Heart left ventricle (tissue), 16 donors: ENCODE measurements at regions not wholly inside any gene's neighbourhood (a gene's known extent, or its start where the extent isn't known, plus 50 kb on each side); places are given as distances from the start of the nearest gene placed in this dataset.
"Not testable (repeated sequence)": the region's sequence is repeated elsewhere in the genome, so short reads cannot be mapped to it uniquely, and the experiment has no call there.

ENCODE experiments used
- ATAC-seq, 4 donors: fragments of 200-7000 bp; cut with Tn5 transposase; one replicate each; pipeline ENCODE4 v1.9.1; 2020 to 2022; ENCODE audit warnings: moderate library complexity in 4 of 4, mild to moderate bottlenecking in 3 of 4, moderate number of reproducible peaks in 1 of 4
- DNase-seq, 5 donors: peaks; one replicate each; pipeline ENCODE4 v3.0.0-alpha.2; 2020
- H3K27ac ChIP-seq, 12 donors: fragments of 200-600 bp; sonication (generic) in 4 of 12; one replicate each; pipeline versions ENCODE4 v1.5.0 to v1.8.0; 2016 to 2022; ENCODE audit warnings: mild to moderate bottlenecking in 2 of 12
- H3K27me3 ChIP-seq, 9 donors: fragments of 200-600 bp; sonication (generic) in 2 of 9; one replicate each; pipeline versions ENCODE4 v1.5.1 to v1.8.0; 2016 to 2022; ENCODE audit warnings: mild to moderate bottlenecking in 3 of 9
- H3K36me3 ChIP-seq, 9 donors: fragments of 200-600 bp; sonication (generic) in 2 of 9; one replicate each; pipeline versions ENCODE4 v1.5.0 to v1.8.0; 2018 to 2022; ENCODE audit warnings: mild to moderate bottlenecking in 2 of 9
- H3K4me1 ChIP-seq, 12 donors: fragments of 200-600 bp; sonication (generic) in 4 of 12; one replicate each; pipeline versions ENCODE4 v1.5.0 to v1.8.0; 2016 to 2022; ENCODE audit warnings: mild to moderate bottlenecking in 3 of 12
- H3K4me3 ChIP-seq, 12 donors: fragments of 200-600 bp; sonication (generic) in 4 of 12; one replicate each; pipeline versions ENCODE4 v1.5.0 to v1.8.0; 2017 to 2022; ENCODE audit warnings: mild to moderate bottlenecking in 9 of 12, moderate library complexity in 4 of 12
- H3K9me3 ChIP-seq, 12 donors: fragments of 200-600 bp; sonication (generic) in 4 of 12; one replicate each; pipeline versions ENCODE4 v1.5.0 to v1.8.0; 2016 to 2022; ENCODE audit warnings: mild to moderate bottlenecking in 1 of 12
- POLR2A ChIP-seq, 2 donors: fragments of 450-650 bp; IDR thresholded peaks; one replicate each; pipeline ENCODE4 v1.6.1; 2017; ENCODE audit warnings: antibody characterized with exemption in 2 of 2, mild to moderate bottlenecking in 2 of 2, moderate library complexity in 2 of 2
- WGBS, 4 donors: extraction: QIAGEN DNeasy Blood & Tissue Kit in 2 of 4; methylation state at CpG; one replicate each; pipeline versions ENCODE4 v1.1.5 to v1.1.7; 2013 to 2018; 5-methylcytosine and 5-hydroxymethylcytosine counted together
- intact Hi-C, 10 donors: fragments of 100-400 bp; cut with DNase I; formaldehyde crosslinking; loops; one replicate each; pipeline versions ENCODE4 v1.11.1 to v1.14.2; 2022
- TF ChIP-seq, protein P1 (sequence below), 12 donors: fragments of 200-600 bp; sonication (generic) in 4 of 12; IDR thresholded peaks; one replicate each; pipeline versions ENCODE4 v1.5.0 to v1.8.0; 2018 to 2022; ENCODE audit warnings: antibody characterized with exemption in 12 of 12, mild to moderate bottlenecking in 5 of 12
- donor health status: ischemic (EF 13 %, LVEDD 7.1; RV severe dilation, severe dysfunction).
- donor health status: healthy with polysubstance abuse.
- donor health status: DM: no; HTN: yes; CAD: no.
- donor health status: DM: no; HTN: no; CAD: no.
- donor health status: ischemic (EF 25% LVEDD 6.9; RV normal size, moderate dysfunction).
- donor health status: ischemic (EF 25% LVEDD 5.7; RV mildly dilated, moderate dysfunction).
- donor health status: healthy.
- donor health status: DM: yes; HTN: yes; CAD: no.
- donor health status: ischemic (EF 35%, LVEDD 5.7; RV mildly dilated, moderate dysfunction).
- donor health status: nonischemic (EF 11% LVEDD 7.7; RV severe dilation, severe dysfunction).
- donor health status: DM: yes; HTN: yes; CAD: no.
- donor health status: PGD.
- donor health status: ischemic (EF 29% LVEDD 5.4; RV normal size, mild dysfunction).
- donor health status: nonischemic (EF 23%, LVEDD 6.1; RV moderate dilation, normal function).

DNA sequence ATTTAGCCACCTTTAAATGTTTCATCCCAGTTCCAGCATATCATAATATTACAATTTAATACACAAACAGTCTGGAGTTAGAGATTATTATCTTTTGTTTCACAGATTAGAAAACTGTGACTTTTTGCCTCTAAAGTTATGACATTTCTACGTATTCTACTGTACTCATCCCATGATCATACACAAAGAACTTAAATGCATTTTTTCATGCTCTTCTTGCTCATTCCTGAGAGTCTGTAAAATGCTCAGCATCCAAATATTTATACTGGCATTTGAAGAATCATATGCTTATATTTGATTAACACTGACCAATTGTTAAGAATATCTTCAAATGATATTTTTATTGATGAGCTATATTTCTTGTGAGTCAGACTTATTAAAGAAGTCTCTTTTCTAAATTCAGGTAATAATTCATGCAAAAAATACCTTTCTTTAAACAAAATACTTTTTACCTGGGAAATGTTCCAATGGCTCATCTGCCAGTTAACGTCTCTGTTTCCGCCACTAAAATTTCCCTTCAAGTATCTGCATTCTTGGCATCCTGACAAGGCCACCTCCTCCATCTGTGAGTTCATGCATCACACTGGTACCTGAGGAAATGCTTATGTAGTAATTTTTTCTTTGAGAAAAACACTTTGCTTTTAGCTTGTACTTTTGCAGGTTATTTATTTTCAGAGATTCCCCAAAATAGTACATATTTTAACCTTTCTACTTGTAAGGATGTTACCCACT, 139.6 kb upstream of the RASA1 start:
- peaks cover 0 to under 1% (median 0%) of the 10 kb centered on the region in 12 donors for H3K4me1 ChIP-seq
- WGBS, 4 donors = 56 to 64% (median 63%) methylated on average over 3 of the region's 3 CpGs
- intact Hi-C loops = no loop called here
- no peak for DNase-seq
- no peak for ATAC-seq
- no peak overlapping the region for H3K4me3 ChIP-seq
- no peaks in the 10 kb centered on the region for H3K27me3 ChIP-seq
- H3K36me3 ChIP-seq = no peaks in the 10 kb centered on the region
- H3K9me3 ChIP-seq = no peaks in the 10 kb centered on the region
- TF ChIP-seq POLR2A (IDR thresholded peaks at IDR 0.05) = no peak
- TF ChIP-seq, protein P1, sequence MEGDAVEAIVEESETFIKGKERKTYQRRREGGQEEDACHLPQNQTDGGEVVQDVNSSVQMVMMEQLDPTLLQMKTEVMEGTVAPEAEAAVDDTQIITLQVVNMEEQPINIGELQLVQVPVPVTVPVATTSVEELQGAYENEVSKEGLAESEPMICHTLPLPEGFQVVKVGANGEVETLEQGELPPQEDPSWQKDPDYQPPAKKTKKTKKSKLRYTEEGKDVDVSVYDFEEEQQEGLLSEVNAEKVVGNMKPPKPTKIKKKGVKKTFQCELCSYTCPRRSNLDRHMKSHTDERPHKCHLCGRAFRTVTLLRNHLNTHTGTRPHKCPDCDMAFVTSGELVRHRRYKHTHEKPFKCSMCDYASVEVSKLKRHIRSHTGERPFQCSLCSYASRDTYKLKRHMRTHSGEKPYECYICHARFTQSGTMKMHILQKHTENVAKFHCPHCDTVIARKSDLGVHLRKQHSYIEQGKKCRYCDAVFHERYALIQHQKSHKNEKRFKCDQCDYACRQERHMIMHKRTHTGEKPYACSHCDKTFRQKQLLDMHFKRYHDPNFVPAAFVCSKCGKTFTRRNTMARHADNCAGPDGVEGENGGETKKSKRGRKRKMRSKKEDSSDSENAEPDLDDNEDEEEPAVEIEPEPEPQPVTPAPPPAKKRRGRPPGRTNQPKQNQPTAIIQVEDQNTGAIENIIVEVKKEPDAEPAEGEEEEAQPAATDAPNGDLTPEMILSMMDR (IDR thresholded peaks at IDR 0.05) = no peak
- no peak overlapping the region for H3K27ac ChIP-seq

- H3K4me3 ChIP-seq = no peak overlapping the region
- 46 to 60% (median 53%) methylated on average over 1 of the region's 1 CpG for WGBS, 4 donors
- DNase-seq (no peak), ATAC-seq (no peak)
- no peaks in the 10 kb centered on the region for H3K27me3 ChIP-seq
- intact Hi-C loops = no loop called here
- H3K36me3 ChIP-seq = no peaks in the 10 kb centered on the region
- TF ChIP-seq, protein P1 (IDR thresholded peaks at IDR 0.05) = no peak
- TF ChIP-seq POLR2A (IDR thresholded peaks at IDR 0.05) = no peak
- H3K9me3 ChIP-seq = no peaks in the 10 kb centered on the region
- no peaks in the 10 kb centered on the region for H3K4me1 ChIP-seq
- H3K27ac ChIP-seq = no peak overlapping the region
Observed at GRCh38 chr5:87129046-87129445, 138.6 kb upstream of the RASA1 start.

- no peaks in the 10 kb centered on the region for H3K27me3 ChIP-seq
- H3K4me1 ChIP-seq = peaks cover 0 to 20% (median 11%) of the 10 kb centered on the region in 12 donors
- DNase-seq = no peak
- no peak for ATAC-seq
- H3K36me3 ChIP-seq = no peaks in the 10 kb centered on the region
- no peak overlapping the region for H3K4me3 ChIP-seq
- TF ChIP-seq, protein P1 (IDR thresholded peaks at IDR 0.05) = no peak
- no peak for TF ChIP-seq POLR2A (IDR thresholded peaks at IDR 0.05)
- no peak overlapping the region for H3K27ac ChIP-seq
- intact Hi-C loops = no loop called here
- peaks cover 0 to 5% (median 0%) of the 10 kb centered on the region in 12 donors for H3K9me3 ChIP-seq
Observed at GRCh38 chr5:87132696-87133095, 135.0 kb upstream of the RASA1 start.

DNA sequence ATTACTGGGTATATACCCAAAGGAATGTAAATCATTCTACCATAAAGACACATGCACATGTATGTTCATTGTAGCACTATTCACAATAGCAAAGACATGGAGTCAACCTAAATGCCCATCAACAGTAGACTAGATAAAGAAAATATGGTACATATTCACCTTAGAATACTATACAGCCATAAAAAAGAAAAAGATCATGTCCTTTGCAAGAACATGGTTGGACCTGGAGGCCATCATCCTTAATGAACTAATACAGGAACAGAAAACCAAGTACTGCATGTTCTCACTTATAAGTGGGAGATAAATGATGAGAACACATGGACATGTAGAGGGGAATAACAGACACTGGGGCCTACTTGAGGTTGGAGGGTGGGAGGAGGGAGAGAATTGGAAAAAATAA, 133.2 kb upstream of the RASA1 start:
- H3K4me3 ChIP-seq, intact Hi-C loops, ATAC-seq: not testable (repeated sequence)

DNA sequence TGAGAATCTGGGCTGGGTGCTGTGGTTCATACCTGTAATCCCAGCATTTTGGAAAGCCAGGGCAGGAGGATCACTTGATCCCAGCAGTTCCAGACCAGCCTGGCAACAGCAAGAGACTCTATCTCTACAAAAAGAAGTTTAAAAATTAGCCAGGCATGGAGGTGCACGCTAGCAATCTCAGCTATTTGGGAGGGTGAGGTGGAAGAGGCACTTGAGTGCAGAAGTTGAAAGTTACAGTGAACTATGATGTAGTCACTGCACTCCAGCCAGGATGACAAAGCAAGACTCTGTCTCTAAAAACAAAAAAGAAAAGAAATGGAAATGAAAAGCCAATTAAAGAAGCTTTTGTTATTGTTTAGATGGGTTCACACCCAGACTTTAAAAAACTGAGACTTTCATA, 131.6 kb upstream of the RASA1 start:
- ATAC-seq (peak in 2 of 4 donors; percentile 30 to 49), DNase-seq (no peak)
- TF ChIP-seq, protein P1 (IDR thresholded peaks at IDR 0.05) = no peak
- no peak for TF ChIP-seq POLR2A (IDR thresholded peaks at IDR 0.05)
- Histone ChIP-seq H3K4me1 (peaks cover 0 to 36% (median 23%) of the 10 kb centered on the region in 12 donors), H3K9me3 (peaks cover 0 to 5% (median 0%) of the 10 kb centered on the region in 12 donors), H3K27me3 (no peaks in the 10 kb centered on the region), H3K36me3 (no peaks in the 10 kb centered on the region), H3K27ac (peak overlapping the region in 6 of 12 donors; percentile 50 to 73 (median 62)), H3K4me3 (no peak overlapping the region)
- intact Hi-C loops = no loop called here
- 33 to 52% (median 48%) methylated on average over 1 of the region's 1 CpG for WGBS, 4 donors

More for the DNA sequence above, 133.2 kb upstream of the RASA1 start:
- peaks cover 0 to 36% (median 22%) of the 10 kb centered on the region in 12 donors for H3K4me1 ChIP-seq
- H3K9me3 ChIP-seq, H3K36me3 ChIP-seq, H3K27me3 ChIP-seq, DNase-seq, H3K27ac ChIP-seq: not testable (repeated sequence)
